H1 (cell line): ENCODE measurements at regions not wholly inside any gene's neighbourhood (a gene's known extent, or its start where the extent isn't known, plus 50 kb on each side); places are given as distances from the start of the nearest gene placed in this dataset.

ENCODE experiments used
- CTCF ChIA-PET: fragments of 300-600 bp; sonication (Branson Sonifier 250); formaldehyde crosslinking; loops from one replicate; lab custom pipeline; 2021; ENCODE audit not compliant: partially characterized antibody; lab: Charles Lee
- POLR2A ChIA-PET: fragments of 300-600 bp; sonication (Branson Sonifier 250); formaldehyde crosslinking; loops from one replicate; lab custom pipeline; 2021; ENCODE audit warnings: inconsistent platforms; ENCODE audit not compliant: partially characterized antibody; lab: Charles Lee
- DNase-seq, 2 experiments: peaks; one replicate each; pipeline versions ENCODE4 v3.0.0 to v3.0.0-alpha.2; 2010 to 2022; ENCODE audit warnings: low spot score in 2 of 2, low read depth in 1 of 2, mixed read lengths in 1 of 2
- FAIRE-seq: peaks from 2 replicates; lab custom pipeline; 2011; peaks lifted over from hg19 to GRCh38; lab: Jason Lieb, UNC
- H2AFZ ChIP-seq: 2 replicates; pipeline ENCODE4 v1.8.1; 2012; ENCODE audit warnings: low read length, inconsistent platforms
- H2AK5ac ChIP-seq: 2 replicates; pipeline ENCODE4 v1.6.1; 2013; ENCODE audit warnings: low read depth, low read length
- H2BK120ac ChIP-seq: replicated peaks from 2 replicates; pipeline ENCODE3; 2013; ENCODE audit warnings: low read depth, low read length, inconsistent platforms
- H2BK12ac ChIP-seq: 2 replicates; pipeline ENCODE4 v1.6.1; 2013; ENCODE audit warnings: low read depth, low read length
- H2BK15ac ChIP-seq: 2 replicates; pipeline ENCODE4 v1.6.1; 2013; ENCODE audit warnings: low read length
- H2BK20ac ChIP-seq: 2 replicates; pipeline ENCODE4 v1.6.1; 2013; ENCODE audit warnings: low read length
- H2BK5ac ChIP-seq: 2 replicates; pipeline ENCODE4 v1.6.1; 2013; ENCODE audit warnings: low read depth, low read length
- H3K14ac ChIP-seq: 2 replicates; pipeline ENCODE4 v1.6.1; 2013; ENCODE audit warnings: inconsistent platforms; ENCODE audit not compliant: insufficient read length
- H3K18ac ChIP-seq: 2 replicates; pipeline ENCODE4 v1.6.1; 2013; ENCODE audit warnings: low read length; ENCODE audit errors: extremely low read depth
- H3K23ac ChIP-seq: 2 replicates; pipeline ENCODE4 v1.6.1; 2013; ENCODE audit warnings: inconsistent platforms; ENCODE audit not compliant: insufficient read length
- H3K23me2 ChIP-seq: 2 replicates; pipeline ENCODE4 v1.6.1; 2013; ENCODE audit warnings: low read depth, low read length
- H3K27ac ChIP-seq: 2 replicates; pipeline ENCODE4 v1.6.1; 2011; ENCODE audit warnings: low read depth, low read length, inconsistent platforms
- H3K27me3 ChIP-seq, 4 experiments: replicated peaks in 1 of 4; 1 replicate in 1 of 4; 2 replicates in 3 of 4; pipeline versions ENCODE4 v1.6.1 to v1.8.1; 2011 to 2013; ENCODE audit warnings: low read length in 3 of 4, mild to moderate bottlenecking in 3 of 4, inconsistent platforms in 2 of 4, mixed read lengths in 2 of 4, moderate library complexity in 1 of 4; ENCODE audit not compliant: control insufficient read depth in 3 of 4, insufficient read depth in 3 of 4; ENCODE audit errors: extremely low read depth in 1 of 4
- H3K36me3 ChIP-seq, 4 experiments: 2 replicates each; pipeline versions ENCODE4 v1.6.1 to v1.8.1; 2011 to 2013; ENCODE audit warnings: mild to moderate bottlenecking in 4 of 4, low read length in 3 of 4, moderate library complexity in 2 of 4, control low read depth in 1 of 4, inconsistent platforms in 1 of 4; ENCODE audit not compliant: insufficient read depth in 4 of 4, control insufficient read depth in 2 of 4
- H3K4ac ChIP-seq: replicated peaks from 2 replicates; pipeline ENCODE3; 2013; ENCODE audit warnings: low read length, low read depth, mixed read lengths, inconsistent platforms; ENCODE audit not compliant: insufficient read length
- H3K4me1 ChIP-seq, 4 experiments: replicated peaks in 1 of 4; 1 replicate in 1 of 4; 2 replicates in 3 of 4; pipeline versions ENCODE4 v1.6.1 to v1.8.1; 2011 to 2013; ENCODE audit warnings: low read length in 3 of 4, inconsistent platforms in 2 of 4, mixed read lengths in 1 of 4; ENCODE audit not compliant: insufficient read depth in 4 of 4, control insufficient read depth in 3 of 4
- H3K4me2 ChIP-seq, 2 experiments: 2 replicates each; pipeline versions ENCODE4 v1.6.1 to v1.8.1; 2011 to 2013; ENCODE audit warnings: low read depth in 2 of 2, low read length in 2 of 2, control low read depth in 1 of 2, inconsistent platforms in 1 of 2, mild to moderate bottlenecking in 1 of 2; ENCODE audit not compliant: insufficient read depth in 1 of 2
- H3K4me3 ChIP-seq, 4 experiments: fragments of 200-600, 300-600 bp in 1 of 4; sonication (generic), shearing (Covaris generic), sonication (Bioruptor Twin) in 1 of 4; 2 replicates each; pipeline versions ENCODE4 v1.5.1 to v1.8.1; 2011 to 2016; ENCODE audit warnings: low read length in 4 of 4, low read depth in 3 of 4, control low read depth in 2 of 4, inconsistent platforms in 2 of 4, mild to moderate bottlenecking in 2 of 4, mixed read lengths in 1 of 4, moderate library complexity in 1 of 4; ENCODE audit not compliant: insufficient read depth in 2 of 4; ENCODE audit errors: extremely low read depth in 1 of 4
- H3K56ac ChIP-seq: replicated peaks from 2 replicates; pipeline ENCODE3; 2013; ENCODE audit warnings: low read depth, mild to moderate bottlenecking, mixed read lengths, low read length, inconsistent platforms; ENCODE audit not compliant: insufficient read length
- H3K79me1 ChIP-seq: 2 replicates; pipeline ENCODE4 v1.6.1; 2013; ENCODE audit warnings: low read depth, low read length, control low read depth
- H3K79me2 ChIP-seq, 2 experiments: 2 replicates each; pipeline versions ENCODE4 v1.6.1 to v1.8.1; 2012 to 2013; ENCODE audit warnings: low read length in 2 of 2, mild to moderate bottlenecking in 2 of 2, inconsistent platforms in 1 of 2; ENCODE audit not compliant: insufficient read depth in 2 of 2, control insufficient read depth in 1 of 2
- H3K9ac ChIP-seq, 4 experiments: replicated peaks in 1 of 4; 1 replicate in 1 of 4; 2 replicates in 3 of 4; pipeline versions ENCODE4 v1.6.1 to v1.8.1; 2011 to 2013; ENCODE audit warnings: low read depth in 3 of 4, low read length in 3 of 4, control low read depth in 2 of 4, mild to moderate bottlenecking in 2 of 4, moderate library complexity in 2 of 4, inconsistent platforms in 1 of 4; ENCODE audit errors: extremely low read depth in 1 of 4
- H3K9me3 ChIP-seq, 2 experiments: 2 replicates each; pipeline versions ENCODE4 v1.6.1 to v1.8.1; 2012 to 2013; ENCODE audit warnings: mild to moderate bottlenecking in 2 of 2, moderate library complexity in 2 of 2, control low read depth in 1 of 2, inconsistent platforms in 1 of 2, low read depth in 1 of 2, low read length in 1 of 2, mixed read lengths in 1 of 2; ENCODE audit not compliant: insufficient read depth in 2 of 2
- H4K20me1 ChIP-seq, 2 experiments: replicated peaks in 1 of 2; 2 replicates each; pipeline versions ENCODE3 to v1.8.1; 2011 to 2013; ENCODE audit warnings: inconsistent platforms in 2 of 2, low read length in 2 of 2, mild to moderate bottlenecking in 1 of 2; ENCODE audit not compliant: insufficient read depth in 2 of 2, control insufficient read depth in 1 of 2
- H4K5ac ChIP-seq: 2 replicates; pipeline ENCODE4 v1.6.1; 2013; ENCODE audit warnings: low read length, low read depth, mixed read lengths, inconsistent platforms; ENCODE audit not compliant: insufficient read length
- H4K8ac ChIP-seq: 2 replicates; pipeline ENCODE4 v1.8.0; 2013; ENCODE audit warnings: mild to moderate bottlenecking, moderate library complexity, low read length, inconsistent platforms; ENCODE audit not compliant: insufficient read depth; ENCODE audit errors: extremely low read depth
- H4K91ac ChIP-seq: replicated peaks from 2 replicates; pipeline ENCODE3; 2013; ENCODE audit warnings: low read length, mixed read lengths, inconsistent platforms; ENCODE audit not compliant: insufficient read length
- ASH2L ChIP-seq: fragments of 200-600, 300-600 bp; sonication (generic); IDR thresholded peaks from one replicate; pipeline ENCODE4 v1.7.1; 2017; ENCODE audit warnings: low read length
- CEBPB ChIP-seq: IDR thresholded peaks from 2 replicates; pipeline ENCODE4 v1.6.1; 2012; ENCODE audit warnings: low read depth, low read length
- EP300 ChIP-seq, 2 experiments: IDR thresholded peaks; 1 replicate in 1 of 2; 2 replicates in 1 of 2; pipeline ENCODE4 v1.6.1; 2011 to 2012; ENCODE audit warnings: low read depth in 2 of 2, low read length in 2 of 2, mild to moderate bottlenecking in 2 of 2, borderline replicate concordance in 1 of 2, inconsistent platforms in 1 of 2, moderate library complexity in 1 of 2
- GTF2F1 ChIP-seq: IDR thresholded peaks from 2 replicates; pipeline ENCODE4 v1.6.1; 2012; ENCODE audit warnings: low read depth, low read length, improper control_type of control experiment, borderline replicate concordance
- PHF8 ChIP-seq: fragments of 200-600 bp; sonication (generic); conservative IDR thresholded peaks from 2 replicates; pipeline ENCODE4 v1.7.1; 2012; ENCODE audit warnings: low read depth, mild to moderate bottlenecking, inconsistent platforms, low read length, moderate library complexity
- RFX5 ChIP-seq: IDR thresholded peaks from 2 replicates; pipeline ENCODE4 v1.6.1; 2011; ENCODE audit warnings: low read depth, low read length, improper control_type of control experiment, borderline replicate concordance
- SIRT6 ChIP-seq: IDR thresholded peaks from one replicate; pipeline ENCODE4 v1.7.1; 2012; ENCODE audit warnings: low read length, inconsistent platforms
- SP1 ChIP-seq: IDR thresholded peaks from 2 replicates; pipeline ENCODE4 v1.6.1; 2011; ENCODE audit warnings: low read depth, low read length
- SP2 ChIP-seq: IDR thresholded peaks from 2 replicates; pipeline ENCODE4 v1.6.1; 2012; ENCODE audit warnings: mild to moderate bottlenecking, low read length, inconsistent platforms
- SP4 ChIP-seq: IDR thresholded peaks from 2 replicates; pipeline ENCODE4 v1.6.1; 2012; ENCODE audit warnings: low read length, inconsistent platforms
- WGBS, 2 experiments: shearing (Covaris generic) in 1 of 2; methylation state at CpG; one replicate each; pipeline versions ENCODE4 v1.1.6 to v1.1.7; 2013 to 2015; ENCODE audit warnings: low lambda C conversion rate in 2 of 2, mixed read lengths in 2 of 2, inconsistent platforms in 1 of 2, low coverage in 1 of 2, missing lambda C conversion rate in 1 of 2; ENCODE audit not compliant: insufficient replicate concordance in 2 of 2, insufficient coverage in 1 of 2, insufficient read length in 1 of 2; ENCODE audit errors: extremely low coverage in 1 of 2, missing lambda C conversion rate in 1 of 2; 5-methylcytosine and 5-hydroxymethylcytosine counted together
- TF ChIP-seq, protein P1 (sequence below): IDR thresholded peaks from 2 replicates; pipeline ENCODE4 v1.6.1; 2012; ENCODE audit warnings: inconsistent platforms
- TF ChIP-seq, protein P2 (sequence below): IDR thresholded peaks from 2 replicates; pipeline ENCODE4 v1.6.1; 2011; ENCODE audit warnings: low read depth, mild to moderate bottlenecking, low read length; ENCODE audit not compliant: insufficient read depth

DNA sequence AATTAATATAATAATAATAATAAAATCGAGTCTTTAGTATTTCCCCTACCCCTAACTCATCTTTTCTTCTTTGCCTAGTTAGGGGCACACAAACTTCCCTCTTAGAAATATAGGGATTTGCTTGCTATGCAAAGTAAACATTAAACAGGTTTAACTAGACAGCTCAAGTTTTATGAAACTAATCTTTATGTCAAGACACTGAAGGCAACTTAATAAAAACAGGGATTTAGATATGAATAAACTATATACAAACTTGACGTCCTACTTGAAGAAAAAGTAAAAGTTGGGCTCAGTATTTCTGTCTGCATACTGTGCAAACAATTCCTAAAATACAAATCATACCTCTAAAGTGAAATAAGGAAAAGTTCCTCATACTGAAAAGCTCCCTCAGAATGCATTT lies 52.1 kb upstream of the CAV2 start:
- POLR2A ChIA-PET: no interaction called here

More for the DNA sequence above, 52.1 kb upstream of the CAV2 start:
- Histone ChIP-seq H3K27me3 (no peaks in the 10 kb centered on the region), H3K4me2 (no peak overlapping the region), H2BK15ac (no peak overlapping the region), H4K91ac (no peak overlapping the region), H3K23me2 (no peaks in the 10 kb centered on the region; the same call in 1 of the 2 replicates), H3K9ac (no peak overlapping the region), H2AK5ac (no peak overlapping the region), H2BK12ac (no peak overlapping the region), H3K4me1 (no peaks in the 10 kb centered on the region), H2BK20ac (no peak overlapping the region), H3K9me3 (no peaks in the 10 kb centered on the region), H4K20me1 (no peaks in the 10 kb centered on the region), H3K79me2 (no peaks in the 10 kb centered on the region), H3K36me3 (no peaks in the 10 kb centered on the region), H3K14ac (no peak overlapping the region), H3K79me1 (no peaks in the 10 kb centered on the region), H3K27ac (no peak overlapping the region), H4K8ac (no peak overlapping the region), H3K18ac (no peak overlapping the region), H2BK5ac (no peak overlapping the region), H4K5ac (no peak overlapping the region), H2BK120ac (no peak overlapping the region), H3K4me3 (no peak overlapping the region), H2AFZ (no peak overlapping the region), H3K23ac (no peak overlapping the region), H3K56ac (no peak overlapping the region), H3K4ac (no peak overlapping the region)
- DNase-seq (no peak), FAIRE-seq (no peak)
- 91% methylated on average over 2 of the region's 2 CpGs; no CpG with 5 or more reads in 1 of the 2 experiments for WGBS, 2 experiments
- TF ChIP-seq SP2 (no peak), GTF2F1 (no peak), ASH2L (no peak), SP4 (no peak), SIRT6 (no peak), RFX5 (no peak), EP300 (IDR thresholded peaks at IDR 0.05; ENCODE audit: borderline replicate concordance in 1 of 2, low read depth in 2 of 2, low read length in 2 of 2) (no peak), CEBPB (no peak), SP1 (no peak), PHF8 (no peak)
- TF ChIP-seq, protein P1, sequence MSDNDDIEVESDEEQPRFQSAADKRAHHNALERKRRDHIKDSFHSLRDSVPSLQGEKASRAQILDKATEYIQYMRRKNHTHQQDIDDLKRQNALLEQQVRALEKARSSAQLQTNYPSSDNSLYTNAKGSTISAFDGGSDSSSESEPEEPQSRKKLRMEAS: no peak
- TF ChIP-seq, protein P2, sequence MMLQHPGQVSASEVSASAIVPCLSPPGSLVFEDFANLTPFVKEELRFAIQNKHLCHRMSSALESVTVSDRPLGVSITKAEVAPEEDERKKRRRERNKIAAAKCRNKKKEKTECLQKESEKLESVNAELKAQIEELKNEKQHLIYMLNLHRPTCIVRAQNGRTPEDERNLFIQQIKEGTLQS: no peak
- CTCF ChIA-PET: interaction anchor here (0.7 to 1.2 kb wide), 3 partner anchors 24 to 145 kb away, joined by 3 read pairs; no protein-coding TSS in a partner anchor
